OCI-LY7 (cell line): ENCODE measurements at regions not wholly inside any gene's neighbourhood (a gene's known extent, or its start where the extent isn't known, plus 50 kb on each side); places are given as distances from the start of the nearest gene placed in this dataset.

Source experiments
- BruUV-seq: library from RNA; stranded (reverse); fragments of 400-500 nt; replicated peaks from 2 replicates; lab custom pipeline; 2021; lab: Mats Ljungman, UMichigan
- CTCF ChIA-PET: fragments of 300-600 bp; sonication (Branson Sonifier 250); formaldehyde crosslinking; loops from one replicate; lab custom pipeline; 2022; ENCODE audit warnings: antibody characterized with exemption; ENCODE audit not compliant: unreplicated experiment; lab: Charles Lee
- POLR2A ChIA-PET: fragments of 300-600 bp; sonication (Branson Sonifier 250); formaldehyde crosslinking; loops from one replicate; lab custom pipeline; 2022; ENCODE audit warnings: antibody characterized with exemption; lab: Charles Lee
- DNase-seq: peaks from one replicate; pipeline ENCODE4 v3.0.0-alpha.2; 2015; ENCODE audit warnings: low spot score
- H2AFZ ChIP-seq: fragments of 200-600 bp; sonication (generic), shearing (Covaris generic); 2 replicates; pipeline ENCODE4 v1.6.1; 2014; ENCODE audit warnings: mild to moderate bottlenecking, antibody characterized with exemption, low read length, moderate library complexity
- H3K27ac ChIP-seq: fragments of 200-600 bp; sonication (generic); 2 replicates; pipeline ENCODE4 v1.5.1; 2014; ENCODE audit warnings: mixed run types, low read depth, mild to moderate bottlenecking, moderate library complexity, low read length, inconsistent platforms; ENCODE audit not compliant: poor library complexity, severe bottlenecking
- H3K36me3 ChIP-seq: fragments of 200-600 bp; sonication (generic); 2 replicates; pipeline ENCODE4 v1.6.1; 2014; ENCODE audit warnings: mild to moderate bottlenecking, antibody characterized with exemption, low read length, moderate library complexity, mixed read lengths; ENCODE audit not compliant: insufficient read depth
- H3K4me1 ChIP-seq: fragments of 200-600 bp; sonication (generic); 2 replicates; pipeline ENCODE4 v1.5.1; 2014; ENCODE audit warnings: mild to moderate bottlenecking, low read length; ENCODE audit not compliant: insufficient read depth, poor library complexity, severe bottlenecking
- H3K4me2 ChIP-seq: fragments of 200-600 bp; sonication (generic); 2 replicates; pipeline ENCODE4 v1.6.1; 2014; ENCODE audit warnings: mild to moderate bottlenecking, low read length
- H3K4me3 ChIP-seq: fragments of 200-600 bp; sonication (generic); 2 replicates; pipeline ENCODE4 v1.5.1; 2014; ENCODE audit warnings: mild to moderate bottlenecking, low read depth, low read length; ENCODE audit not compliant: poor library complexity, severe bottlenecking
- H3K79me2 ChIP-seq: fragments of 200-600 bp; sonication (generic); 2 replicates; pipeline ENCODE4 v1.6.1; 2016; ENCODE audit warnings: low read depth, mild to moderate bottlenecking, low read length, moderate library complexity, mixed read lengths; ENCODE audit not compliant: insufficient read depth
- H3K9me2 ChIP-seq: fragments of 200-600 bp; sonication (generic); 2 replicates; pipeline ENCODE4 v1.6.1; 2016; ENCODE audit warnings: mild to moderate bottlenecking, low read length, mixed read lengths; ENCODE audit not compliant: insufficient read depth
- H3K9me3 ChIP-seq: fragments of 200-600 bp; sonication (generic); 2 replicates; pipeline ENCODE4 v1.6.1; 2014; ENCODE audit warnings: mild to moderate bottlenecking, mixed run types, low read length, mixed read lengths
- H4K20me1 ChIP-seq: fragments of 200-600 bp; sonication (generic); 2 replicates; pipeline ENCODE4 v1.6.1; 2014; ENCODE audit warnings: mild to moderate bottlenecking, antibody characterized with exemption, low read length, moderate library complexity, mixed read lengths; ENCODE audit not compliant: insufficient read depth
- EZH2phosphoT487 ChIP-seq: fragments of 200-600 bp; sonication (generic); IDR thresholded peaks from 2 replicates; pipeline ENCODE4 v1.6.1; 2018; ENCODE audit warnings: low read depth, borderline replicate concordance, mild to moderate bottlenecking, mixed run types, antibody characterized with exemption, low read length, moderate library complexity, mixed read lengths
- intact Hi-C: fragments of 100-400 bp; cut with micrococcal nuclease; formaldehyde crosslinking; loops from one replicate; pipeline ENCODE4 v1.10.0; 2022; ENCODE audit not compliant: unreplicated experiment
- TF ChIP-seq, protein P1 (sequence below): fragments of 200-600 bp; sonication (generic); conservative IDR thresholded peaks from 2 replicates; pipeline ENCODE4 v1.5.1; 2014; ENCODE audit warnings: mild to moderate bottlenecking, antibody characterized with exemption, low read length, moderate library complexity, mixed read lengths

DNA sequence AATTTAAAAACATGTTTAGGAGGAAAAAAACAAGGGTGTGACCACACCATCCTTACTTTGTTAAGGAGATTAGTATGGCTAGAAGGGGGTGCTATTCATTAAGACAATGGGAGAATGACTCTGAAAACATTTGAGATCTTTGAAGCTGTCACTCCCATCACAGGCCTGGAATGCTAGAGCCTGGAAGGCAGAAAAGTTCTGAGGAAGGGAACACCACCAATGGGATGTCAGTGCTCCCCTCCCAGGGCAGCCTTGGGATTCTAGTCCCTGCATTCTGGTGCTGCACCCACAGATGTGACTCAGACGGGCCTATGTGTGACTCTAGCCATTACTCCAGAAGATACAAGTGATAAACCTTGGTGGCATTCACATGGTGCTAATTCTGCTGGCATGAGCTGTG lies 162.2 kb upstream of the ANXA10 start:
- Histone ChIP-seq H3K4me2 (no peak overlapping the region), H3K9me2 (no peaks in the 10 kb centered on the region), H3K79me2 (no peaks in the 10 kb centered on the region), H3K4me3 (no peak overlapping the region), H3K27ac (no peak overlapping the region), H3K4me1 (no peaks in the 10 kb centered on the region), H4K20me1 (no peaks in the 10 kb centered on the region), H2AFZ (no peak overlapping the region), H3K36me3 (no peaks in the 10 kb centered on the region), H3K9me3 (no peaks in the 10 kb centered on the region)
- intact Hi-C loops = no loop called here
- CTCF ChIA-PET = no interaction called here
- POLR2A ChIA-PET = no interaction called here
- BruUV-seq = no TSS peak
- no peak for TF ChIP-seq EZH2phosphoT487
- TF ChIP-seq, protein P1, sequence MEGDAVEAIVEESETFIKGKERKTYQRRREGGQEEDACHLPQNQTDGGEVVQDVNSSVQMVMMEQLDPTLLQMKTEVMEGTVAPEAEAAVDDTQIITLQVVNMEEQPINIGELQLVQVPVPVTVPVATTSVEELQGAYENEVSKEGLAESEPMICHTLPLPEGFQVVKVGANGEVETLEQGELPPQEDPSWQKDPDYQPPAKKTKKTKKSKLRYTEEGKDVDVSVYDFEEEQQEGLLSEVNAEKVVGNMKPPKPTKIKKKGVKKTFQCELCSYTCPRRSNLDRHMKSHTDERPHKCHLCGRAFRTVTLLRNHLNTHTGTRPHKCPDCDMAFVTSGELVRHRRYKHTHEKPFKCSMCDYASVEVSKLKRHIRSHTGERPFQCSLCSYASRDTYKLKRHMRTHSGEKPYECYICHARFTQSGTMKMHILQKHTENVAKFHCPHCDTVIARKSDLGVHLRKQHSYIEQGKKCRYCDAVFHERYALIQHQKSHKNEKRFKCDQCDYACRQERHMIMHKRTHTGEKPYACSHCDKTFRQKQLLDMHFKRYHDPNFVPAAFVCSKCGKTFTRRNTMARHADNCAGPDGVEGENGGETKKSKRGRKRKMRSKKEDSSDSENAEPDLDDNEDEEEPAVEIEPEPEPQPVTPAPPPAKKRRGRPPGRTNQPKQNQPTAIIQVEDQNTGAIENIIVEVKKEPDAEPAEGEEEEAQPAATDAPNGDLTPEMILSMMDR = no peak
- DNase-seq = no peak

DNA sequence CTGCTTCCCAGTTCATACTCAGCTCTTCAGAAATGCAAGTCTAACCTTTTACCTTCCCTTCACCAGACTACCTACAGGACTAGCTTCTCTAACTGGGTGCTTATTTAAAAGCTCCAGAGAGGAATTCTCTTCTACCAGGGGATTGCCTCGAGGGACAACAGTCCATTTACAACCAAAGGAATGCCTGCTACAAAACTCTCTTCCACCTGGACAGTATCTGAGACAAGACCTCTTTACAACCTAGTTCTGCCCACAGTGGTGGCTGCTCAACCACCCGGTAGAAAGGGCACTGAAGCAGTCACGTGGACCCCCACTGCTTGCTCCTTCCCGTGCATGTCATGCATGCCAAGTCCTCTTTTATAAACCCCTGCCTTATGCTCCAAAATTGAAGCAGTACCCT lies 158.1 kb upstream of the ANXA10 start:
- H3K9me3 ChIP-seq = no peaks in the 10 kb centered on the region
- no peak overlapping the region for H3K4me3 ChIP-seq
- BruUV-seq = no TSS peak
- intact Hi-C loops = no loop called here
- H3K4me2 ChIP-seq = no peak overlapping the region
- no peak overlapping the region for H3K27ac ChIP-seq
- ChIA-PET CTCF (no interaction called here), POLR2A (interaction anchor here (0.8 kb wide), 1 partner anchor 72 kb away, joined by 3 read pairs; no protein-coding TSS in a partner anchor)
- no peaks in the 10 kb centered on the region for H4K20me1 ChIP-seq
- no peaks in the 10 kb centered on the region for H3K36me3 ChIP-seq
- H3K4me1 ChIP-seq = no peaks in the 10 kb centered on the region
- no peak for TF ChIP-seq EZH2phosphoT487
- TF ChIP-seq, protein P1 = no peak
- H3K79me2 ChIP-seq = no peaks in the 10 kb centered on the region
- no peaks in the 10 kb centered on the region for H3K9me2 ChIP-seq
- H2AFZ ChIP-seq = no peak overlapping the region
- DNase-seq = no peak

DNA sequence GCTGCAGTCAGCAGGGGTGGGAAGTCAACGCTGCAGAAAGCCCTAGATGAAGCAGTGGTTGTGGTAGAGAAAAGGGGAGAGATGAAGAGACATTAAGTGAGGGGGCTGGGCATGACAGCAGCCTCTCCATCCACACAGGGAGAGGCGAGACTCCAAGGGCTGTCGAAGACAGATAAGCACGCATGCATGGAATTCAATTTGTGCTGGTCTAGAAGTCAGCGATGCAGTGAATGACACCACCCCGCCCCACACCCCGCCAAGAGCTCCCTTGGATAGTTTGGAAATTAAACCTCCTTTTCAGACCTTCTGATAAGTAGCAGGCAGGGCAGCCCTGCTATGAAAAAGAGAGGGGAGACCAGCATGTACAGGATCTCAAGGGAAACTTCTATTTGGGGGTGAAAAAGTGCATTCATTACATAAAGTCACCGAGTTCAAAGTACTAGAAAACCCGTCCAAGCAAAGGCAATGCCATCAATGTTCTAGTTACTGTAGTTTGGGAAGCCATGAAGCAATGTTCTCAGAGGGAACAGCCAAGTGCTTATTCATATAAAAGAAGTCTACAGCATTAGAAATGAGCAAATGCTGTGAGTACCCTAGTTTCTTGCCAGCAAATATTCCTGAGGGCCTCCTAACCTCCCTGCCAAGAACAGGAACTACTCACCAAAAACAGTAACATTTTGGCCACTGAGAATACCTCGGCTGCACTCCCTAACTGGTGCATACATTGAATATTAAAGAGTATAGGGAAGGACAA lies 152.3 kb upstream of the ANXA10 start:
- TF ChIP-seq, protein P1 = no peak
- TF ChIP-seq EZH2phosphoT487 = no peak
- Histone ChIP-seq H4K20me1 (no peaks in the 10 kb centered on the region), H3K27ac (no peak overlapping the region), H3K36me3 (no peaks in the 10 kb centered on the region), H3K4me1 (no peaks in the 10 kb centered on the region), H3K4me2 (no peak overlapping the region), H3K4me3 (no peak overlapping the region), H3K9me2 (no peaks in the 10 kb centered on the region), H3K9me3 (no peaks in the 10 kb centered on the region), H2AFZ (no peak overlapping the region), H3K79me2 (no peaks in the 10 kb centered on the region)
- intact Hi-C loops = no loop called here
- no peak for DNase-seq
- no TSS peak for BruUV-seq
- CTCF ChIA-PET = no interaction called here
- POLR2A ChIA-PET = no interaction called here
